HepG2 (cell line): ENCODE measurements at regions not wholly inside any gene's neighbourhood (a gene's known extent, or its start where the extent isn't known, plus 50 kb on each side); places are given as distances from the start of the nearest gene placed in this dataset.

Source experiments
- ATAC-seq: fragments of 200-7000 bp; cut with Tn5 transposase; 3 replicates; pipeline ENCODE4 v1.9.1; 2020; ENCODE audit warnings: mild to moderate bottlenecking, moderate library complexity
- BruUV-seq: library from RNA; stranded (reverse); fragments of 400-500 nt; replicated peaks from 2 replicates; lab custom pipeline; 2021; lab: Mats Ljungman, UMichigan
- CTCF ChIA-PET: fragments of 300-600 bp; formaldehyde crosslinking; extraction: SDS; loops from one replicate; lab custom pipeline; 2021; ENCODE audit warnings: low total read pairs, inconsistent platforms, low intra/inter-chr PET ratio; lab: Yijun Ruan, JAX
- POLR2A ChIA-PET: fragments of 350-600 bp; sonication (Branson Sonifier 250); formaldehyde crosslinking; loops from one replicate; lab custom pipeline; 2020; ENCODE audit warnings: antibody characterized with exemption, inconsistent platforms; lab: Yijun Ruan, JAX
- DNase-seq: peaks from one replicate; pipeline ENCODE4 v3.0.0-alpha.2; 2015; ENCODE audit warnings: low spot score
- FAIRE-seq: peaks from 3 replicates; lab custom pipeline; 2011; peaks lifted over from hg19 to GRCh38; lab: Jason Lieb, UNC
- H2AFZ ChIP-seq: one replicate; pipeline ENCODE4 v1.6.1; 2011; ENCODE audit warnings: low read length, inconsistent platforms
- H3K27ac ChIP-seq: fragments of 300-600 bp; 3 replicates; pipeline ENCODE4 v1.8.0; 2011; ENCODE audit warnings: mixed run types, mild to moderate bottlenecking, mixed read lengths, low read length, inconsistent platforms; ENCODE audit not compliant: insufficient read depth; ENCODE audit errors: extremely low read length
- H3K27me3 ChIP-seq, 2 experiments: fragments of 200-600 bp in 1 of 2; 2 replicates in 1 of 2; 3 replicates in 1 of 2; pipeline versions ENCODE4 v1.6.0 to v1.8.0; 2011; ENCODE audit warnings: low read length in 2 of 2, mild to moderate bottlenecking in 2 of 2, moderate library complexity in 2 of 2, inconsistent platforms in 1 of 2; ENCODE audit not compliant: insufficient read depth in 2 of 2, control insufficient read depth in 1 of 2
- H3K36me3 ChIP-seq, 2 experiments: fragments of 200-600 bp in 1 of 2; replicated peaks in 1 of 2; 2 replicates in 1 of 2; 3 replicates in 1 of 2; pipeline versions ENCODE4 v1.5.1 to v1.8.0; 2011; ENCODE audit warnings: low read length in 2 of 2, inconsistent platforms in 1 of 2; ENCODE audit not compliant: insufficient read depth in 2 of 2, control insufficient read depth in 1 of 2
- H3K4me1 ChIP-seq: 2 replicates; pipeline ENCODE4 v1.5.1; 2012; ENCODE audit warnings: low read length, inconsistent platforms; ENCODE audit not compliant: insufficient read depth
- H3K4me2 ChIP-seq: 2 replicates; pipeline ENCODE4 v1.6.0; 2011; ENCODE audit warnings: low read depth, low read length, inconsistent platforms
- H3K4me3 ChIP-seq, 3 experiments: fragments of 200-600 bp in 1 of 3; sonication (generic), shearing (Covaris generic) in 1 of 3; replicated peaks in 1 of 3; 2 replicates each; pipeline ENCODE4 v1.5.1; 2011 to 2016; ENCODE audit warnings: low read length in 3 of 3, inconsistent platforms in 2 of 3, low read depth in 2 of 3, mild to moderate bottlenecking in 2 of 3, control low read depth in 1 of 3, mixed read lengths in 1 of 3; ENCODE audit not compliant: insufficient read depth in 1 of 3
- H3K79me2 ChIP-seq: one replicate; pipeline ENCODE4 v1.6.1; 2011; ENCODE audit warnings: low read length, inconsistent platforms; ENCODE audit not compliant: insufficient read depth
- H3K9ac ChIP-seq: 2 replicates; pipeline ENCODE4 v1.6.0; 2011; ENCODE audit warnings: mild to moderate bottlenecking, low read depth, low read length, inconsistent platforms; ENCODE audit not compliant: insufficient read depth
- H3K9me3 ChIP-seq: 2 replicates; pipeline ENCODE4 v1.5.1; 2012; ENCODE audit warnings: mild to moderate bottlenecking, low read length
- H4K20me1 ChIP-seq: 2 replicates; pipeline ENCODE4 v1.6.0; 2011; ENCODE audit warnings: inconsistent platforms, mild to moderate bottlenecking, low read length, moderate library complexity; ENCODE audit not compliant: insufficient read depth
- AGO1 ChIP-seq: fragments of 200-400 bp; formaldehyde crosslinking; IDR thresholded peaks from 2 replicates; pipeline ENCODE4 v1.6.1; 2017; ENCODE audit warnings: mild to moderate bottlenecking, low read depth, low read length, moderate library complexity; ENCODE audit not compliant: poor library complexity, severe bottlenecking
- DPF2 ChIP-seq: sonication (generic); formaldehyde crosslinking; IDR thresholded peaks from 2 replicates; pipeline ENCODE4 v1.4.0; 2020; ENCODE audit warnings: mild to moderate bottlenecking, low read depth, missing genetic modification reagents, borderline replicate concordance
- GABPB1 ChIP-seq: IDR thresholded peaks from 2 replicates; pipeline ENCODE4 v1.6.1; 2016; ENCODE audit warnings: mild to moderate bottlenecking, missing genetic modification reagents, moderate library complexity, missing compliant biosample characterization
- IRF2 ChIP-seq: IDR thresholded peaks from 2 replicates; pipeline ENCODE4 v1.6.1; 2018; ENCODE audit warnings: missing genetic modification reagents, missing compliant biosample characterization
- NFRKB ChIP-seq: fragments of 450-650 bp; IDR thresholded peaks from 2 replicates; pipeline ENCODE4 v1.6.1; 2017
- POLR2AphosphoS5 ChIP-seq: IDR thresholded peaks from 2 replicates; pipeline ENCODE4 v1.6.1; 2012; ENCODE audit warnings: low read depth, low read length
- SYNCRIP ChIP-seq: fragments of 200-400 bp; formaldehyde crosslinking; IDR thresholded peaks from 2 replicates; pipeline ENCODE4 v1.6.1; 2018; ENCODE audit warnings: mild to moderate bottlenecking, low read depth, low read length; ENCODE audit not compliant: insufficient read depth
- TARDBP ChIP-seq: sonication (generic); formaldehyde crosslinking; IDR thresholded peaks from 2 replicates; pipeline ENCODE4 v1.8.0; 2022; ENCODE audit warnings: mild to moderate bottlenecking, missing genetic modification reagents
- ZNF143 ChIP-seq: sonication (generic); formaldehyde crosslinking; IDR thresholded peaks from 2 replicates; pipeline ENCODE4 v1.4.0; 2020; ENCODE audit warnings: missing genetic modification reagents
- ZNF510 ChIP-seq: sonication (generic); formaldehyde crosslinking; IDR thresholded peaks from 2 replicates; pipeline ENCODE4 v1.4.0; 2020; ENCODE audit warnings: low read depth, mild to moderate bottlenecking, missing genetic modification reagents
- ZNF530 ChIP-seq: sonication (generic); formaldehyde crosslinking; IDR thresholded peaks from 2 replicates; pipeline ENCODE4 v1.5.0; 2020; ENCODE audit warnings: low read depth, mild to moderate bottlenecking, missing genetic modification reagents
- ZNF550 ChIP-seq: sonication (generic); formaldehyde crosslinking; IDR thresholded peaks from 2 replicates; pipeline ENCODE4 v1.4.0; 2020; ENCODE audit warnings: mild to moderate bottlenecking, missing genetic modification reagents, borderline replicate concordance
- ZNF773 ChIP-seq: sonication (generic); formaldehyde crosslinking; IDR thresholded peaks from 2 replicates; pipeline ENCODE4 v1.4.0; 2020; ENCODE audit warnings: missing genetic modification reagents, borderline replicate concordance
- WGBS: methylation state at CpG from one replicate; pipeline ENCODE4 v1.1.6; 2017; ENCODE audit warnings: low lambda C conversion rate; 5-methylcytosine and 5-hydroxymethylcytosine counted together
- in situ Hi-C: cut with HindIII; loops from 2 replicates; pipeline ENCODE4 v1.10.0; 2017; ENCODE audit warnings: low pct_unique_long_range_greater_than_20kb; ENCODE audit not compliant: extremely low pct_ligation_motif_present
- intact Hi-C: fragments of 100-400 bp; cut with micrococcal nuclease; formaldehyde crosslinking; loops from one replicate; pipeline ENCODE4 v1.10.0; 2022; ENCODE audit not compliant: unreplicated experiment
- TF ChIP-seq, protein P1 (sequence below): IDR thresholded peaks from 2 replicates; pipeline ENCODE4 v1.6.1; 2016; ENCODE audit warnings: control low read depth
- TF ChIP-seq, protein P2 (sequence below): sonication (generic); formaldehyde crosslinking; IDR thresholded peaks from 2 replicates; pipeline ENCODE4 v1.9.0; 2021; ENCODE audit warnings: missing genetic modification reagents, borderline replicate concordance
- TF ChIP-seq, protein P3 (sequence below): sonication (generic); formaldehyde crosslinking; IDR thresholded peaks from 2 replicates; pipeline ENCODE4 v1.4.0; 2020; ENCODE audit warnings: missing genetic modification reagents, borderline replicate concordance
- TF ChIP-seq, protein P4 (sequence below): sonication (generic); formaldehyde crosslinking; IDR thresholded peaks from 2 replicates; pipeline ENCODE4 v1.8.0; 2022; ENCODE audit warnings: mild to moderate bottlenecking, missing genetic modification reagents, moderate library complexity
- TF ChIP-seq, protein P5 (sequence below): sonication (generic); formaldehyde crosslinking; IDR thresholded peaks from 2 replicates; pipeline ENCODE4 v1.4.0; 2020; ENCODE audit warnings: missing genetic modification reagents

DNA sequence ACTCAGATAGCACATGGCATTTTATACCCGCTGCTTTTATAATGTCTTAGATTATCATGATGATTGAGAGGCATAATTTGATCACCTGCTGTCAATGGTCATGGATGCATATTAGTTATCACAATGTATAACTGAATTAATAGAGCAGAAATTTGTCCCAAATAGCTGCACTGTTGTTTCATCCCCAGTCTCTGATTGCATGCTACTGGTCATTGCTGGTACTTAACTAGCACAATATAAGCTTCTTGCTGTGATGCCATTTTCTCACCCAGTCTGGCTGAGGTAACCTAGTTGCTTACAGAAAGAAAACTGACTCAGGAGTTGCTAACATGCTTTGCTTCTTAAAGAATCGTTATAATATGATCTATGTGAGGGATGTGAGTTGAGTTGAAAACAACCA lies 76.8 kb upstream of the PLEKHA5 start:
- H3K36me3 ChIP-seq = no peaks in the 10 kb centered on the region
- ATAC-seq (no peak), FAIRE-seq (no peak), DNase-seq (no peak)
- in situ Hi-C loops = no loop called here
- H4K20me1 ChIP-seq = no peaks in the 10 kb centered on the region
- WGBS = 22% methylated on average over 2 of the region's 2 CpGs
- ChIA-PET POLR2A (no interaction called here), CTCF (no interaction called here)
- no peak overlapping the region for H3K9ac ChIP-seq
- no peak overlapping the region for H2AFZ ChIP-seq
- intact Hi-C loops = no loop called here
- H3K9me3 ChIP-seq = no peaks in the 10 kb centered on the region
- BruUV-seq = no TSS peak
- H3K27ac ChIP-seq = no peak overlapping the region
- no peak overlapping the region for H3K4me2 ChIP-seq
- H3K4me1 ChIP-seq = no peaks in the 10 kb centered on the region
- no peak overlapping the region for H3K4me3 ChIP-seq
- no peaks in the 10 kb centered on the region for H3K27me3 ChIP-seq
- no peaks in the 10 kb centered on the region for H3K79me2 ChIP-seq
- no peak for TF ChIP-seq IRF2 (CRISPR knock-in tag)
- TF ChIP-seq GABPB1 (CRISPR knock-in tag) = no peak
- no peak for TF ChIP-seq AGO1
- TF ChIP-seq, protein P1, sequence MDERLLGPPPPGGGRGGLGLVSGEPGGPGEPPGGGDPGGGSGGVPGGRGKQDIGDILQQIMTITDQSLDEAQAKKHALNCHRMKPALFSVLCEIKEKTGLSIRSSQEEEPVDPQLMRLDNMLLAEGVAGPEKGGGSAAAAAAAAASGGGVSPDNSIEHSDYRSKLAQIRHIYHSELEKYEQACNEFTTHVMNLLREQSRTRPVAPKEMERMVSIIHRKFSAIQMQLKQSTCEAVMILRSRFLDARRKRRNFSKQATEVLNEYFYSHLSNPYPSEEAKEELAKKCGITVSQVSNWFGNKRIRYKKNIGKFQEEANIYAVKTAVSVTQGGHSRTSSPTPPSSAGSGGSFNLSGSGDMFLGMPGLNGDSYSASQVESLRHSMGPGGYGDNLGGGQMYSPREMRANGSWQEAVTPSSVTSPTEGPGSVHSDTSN (CRISPR knock-in tag) = no peak
- no peak for TF ChIP-seq ZNF550 (CRISPR knock-in tag)
- TF ChIP-seq DPF2 = no peak
- no peak for TF ChIP-seq SYNCRIP
- TF ChIP-seq POLR2AphosphoS5 = no peak
- TF ChIP-seq, protein P2, sequence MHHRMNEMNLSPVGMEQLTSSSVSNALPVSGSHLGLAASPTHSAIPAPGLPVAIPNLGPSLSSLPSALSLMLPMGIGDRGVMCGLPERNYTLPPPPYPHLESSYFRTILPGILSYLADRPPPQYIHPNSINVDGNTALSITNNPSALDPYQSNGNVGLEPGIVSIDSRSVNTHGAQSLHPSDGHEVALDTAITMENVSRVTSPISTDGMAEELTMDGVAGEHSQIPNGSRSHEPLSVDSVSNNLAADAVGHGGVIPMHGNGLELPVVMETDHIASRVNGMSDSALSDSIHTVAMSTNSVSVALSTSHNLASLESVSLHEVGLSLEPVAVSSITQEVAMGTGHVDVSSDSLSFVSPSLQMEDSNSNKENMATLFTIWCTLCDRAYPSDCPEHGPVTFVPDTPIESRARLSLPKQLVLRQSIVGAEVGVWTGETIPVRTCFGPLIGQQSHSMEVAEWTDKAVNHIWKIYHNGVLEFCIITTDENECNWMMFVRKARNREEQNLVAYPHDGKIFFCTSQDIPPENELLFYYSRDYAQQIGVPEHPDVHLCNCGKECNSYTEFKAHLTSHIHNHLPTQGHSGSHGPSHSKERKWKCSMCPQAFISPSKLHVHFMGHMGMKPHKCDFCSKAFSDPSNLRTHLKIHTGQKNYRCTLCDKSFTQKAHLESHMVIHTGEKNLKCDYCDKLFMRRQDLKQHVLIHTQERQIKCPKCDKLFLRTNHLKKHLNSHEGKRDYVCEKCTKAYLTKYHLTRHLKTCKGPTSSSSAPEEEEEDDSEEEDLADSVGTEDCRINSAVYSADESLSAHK = no peak
- TF ChIP-seq, protein P3, sequence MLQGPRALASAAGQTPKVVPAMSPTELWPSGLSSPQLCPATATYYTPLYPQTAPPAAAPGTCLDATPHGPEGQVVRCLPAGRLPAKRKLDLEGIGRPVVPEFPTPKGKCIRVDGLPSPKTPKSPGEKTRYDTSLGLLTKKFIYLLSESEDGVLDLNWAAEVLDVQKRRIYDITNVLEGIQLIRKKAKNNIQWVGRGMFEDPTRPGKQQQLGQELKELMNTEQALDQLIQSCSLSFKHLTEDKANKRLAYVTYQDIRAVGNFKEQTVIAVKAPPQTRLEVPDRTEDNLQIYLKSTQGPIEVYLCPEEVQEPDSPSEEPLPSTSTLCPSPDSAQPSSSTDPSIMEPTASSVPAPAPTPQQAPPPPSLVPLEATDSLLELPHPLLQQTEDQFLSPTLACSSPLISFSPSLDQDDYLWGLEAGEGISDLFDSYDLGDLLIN (CRISPR knock-in tag) = no peak
- no peak for TF ChIP-seq ZNF530 (CRISPR knock-in tag)
- TF ChIP-seq ZNF510 = no peak
- TF ChIP-seq, protein P4, sequence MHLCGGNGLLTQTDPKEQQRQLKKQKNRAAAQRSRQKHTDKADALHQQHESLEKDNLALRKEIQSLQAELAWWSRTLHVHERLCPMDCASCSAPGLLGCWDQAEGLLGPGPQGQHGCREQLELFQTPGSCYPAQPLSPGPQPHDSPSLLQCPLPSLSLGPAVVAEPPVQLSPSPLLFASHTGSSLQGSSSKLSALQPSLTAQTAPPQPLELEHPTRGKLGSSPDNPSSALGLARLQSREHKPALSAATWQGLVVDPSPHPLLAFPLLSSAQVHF (CRISPR knock-in tag) = no peak
- TF ChIP-seq ZNF773 (CRISPR knock-in tag) = no peak
- TF ChIP-seq TARDBP = no peak
- TF ChIP-seq, protein P5, sequence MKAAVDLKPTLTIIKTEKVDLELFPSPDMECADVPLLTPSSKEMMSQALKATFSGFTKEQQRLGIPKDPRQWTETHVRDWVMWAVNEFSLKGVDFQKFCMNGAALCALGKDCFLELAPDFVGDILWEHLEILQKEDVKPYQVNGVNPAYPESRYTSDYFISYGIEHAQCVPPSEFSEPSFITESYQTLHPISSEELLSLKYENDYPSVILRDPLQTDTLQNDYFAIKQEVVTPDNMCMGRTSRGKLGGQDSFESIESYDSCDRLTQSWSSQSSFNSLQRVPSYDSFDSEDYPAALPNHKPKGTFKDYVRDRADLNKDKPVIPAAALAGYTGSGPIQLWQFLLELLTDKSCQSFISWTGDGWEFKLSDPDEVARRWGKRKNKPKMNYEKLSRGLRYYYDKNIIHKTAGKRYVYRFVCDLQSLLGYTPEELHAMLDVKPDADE (CRISPR knock-in tag) = no peak
- TF ChIP-seq NFRKB = no peak
- no peak for TF ChIP-seq ZNF143 (CRISPR knock-in tag)
